K562 (cell line): ENCODE measurements at regions not wholly inside any gene's neighbourhood (a gene's known extent, or its start where the extent isn't known, plus 50 kb on each side); places are given as distances from the start of the nearest gene placed in this dataset.

Source experiments
- CREB1 ChIP-seq, 2 experiments: sonication (generic) in 1 of 2; formaldehyde crosslinking in 1 of 2; IDR thresholded peaks; 2 replicates each; pipeline versions ENCODE4 v1.6.1 to v1.8.0; 2012 to 2022; ENCODE audit warnings: inconsistent platforms in 1 of 2, mild to moderate bottlenecking in 1 of 2, missing genetic modification reagents in 1 of 2, moderate library complexity in 1 of 2
- TF ChIP-seq, protein P1 (sequence below), 3 experiments: IDR thresholded peaks in 2 of 3; conservative IDR thresholded peaks in 1 of 3; 2 replicates each; pipeline ENCODE4 v1.5.1; 2011 to 2012; ENCODE audit warnings: low read length in 3 of 3, mild to moderate bottlenecking in 3 of 3, control low read depth in 2 of 3, improper control_type of control experiment in 1 of 3, inconsistent platforms in 1 of 3, low read depth in 1 of 3, mixed read lengths in 1 of 3, moderate library complexity in 1 of 3; ENCODE audit not compliant: insufficient read depth in 2 of 3

DNA sequence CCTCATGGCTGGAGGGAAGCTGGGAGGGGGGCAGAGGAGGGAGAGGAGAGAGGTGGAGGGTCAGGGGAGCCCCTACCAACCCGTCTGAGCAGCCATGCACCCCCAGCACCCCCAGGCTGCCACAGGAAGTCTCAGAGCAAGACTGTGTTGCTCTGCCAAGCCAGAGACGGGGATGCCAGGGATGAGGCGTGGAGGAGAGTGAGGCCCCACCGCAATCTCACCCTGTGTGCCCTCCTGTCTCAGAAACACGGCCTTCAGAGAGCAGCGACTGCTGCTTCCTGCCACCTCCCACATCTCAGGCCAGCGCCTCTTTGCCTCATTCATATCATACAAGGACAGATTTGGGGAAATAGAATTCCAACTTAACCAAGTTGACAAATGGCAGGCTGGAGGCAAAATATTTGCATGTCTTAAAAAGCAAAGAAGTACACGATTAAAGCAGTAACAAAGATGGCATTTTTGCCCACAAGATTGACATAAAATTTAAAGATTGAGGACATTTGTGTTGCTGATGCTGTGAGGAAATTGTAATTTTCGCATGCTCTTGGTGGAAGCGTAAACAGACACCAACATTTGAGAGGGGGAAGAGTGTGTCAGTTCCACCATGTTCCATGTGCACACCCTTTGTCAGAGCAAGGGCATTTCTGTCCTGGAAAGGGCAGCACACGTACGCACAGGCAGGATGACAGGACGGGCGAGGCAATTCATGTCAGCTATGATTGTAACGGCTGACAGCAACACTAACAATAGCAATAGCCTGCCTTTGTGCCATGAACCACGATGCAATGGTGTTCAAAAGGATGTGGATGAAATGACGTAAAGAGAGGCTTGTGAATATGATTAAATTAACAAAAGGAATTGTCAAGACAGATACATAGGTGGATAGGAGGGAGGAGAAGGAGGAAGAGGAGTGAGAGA is 59.0 kb upstream of the BACE2 start:
- TF ChIP-seq, protein P1, sequence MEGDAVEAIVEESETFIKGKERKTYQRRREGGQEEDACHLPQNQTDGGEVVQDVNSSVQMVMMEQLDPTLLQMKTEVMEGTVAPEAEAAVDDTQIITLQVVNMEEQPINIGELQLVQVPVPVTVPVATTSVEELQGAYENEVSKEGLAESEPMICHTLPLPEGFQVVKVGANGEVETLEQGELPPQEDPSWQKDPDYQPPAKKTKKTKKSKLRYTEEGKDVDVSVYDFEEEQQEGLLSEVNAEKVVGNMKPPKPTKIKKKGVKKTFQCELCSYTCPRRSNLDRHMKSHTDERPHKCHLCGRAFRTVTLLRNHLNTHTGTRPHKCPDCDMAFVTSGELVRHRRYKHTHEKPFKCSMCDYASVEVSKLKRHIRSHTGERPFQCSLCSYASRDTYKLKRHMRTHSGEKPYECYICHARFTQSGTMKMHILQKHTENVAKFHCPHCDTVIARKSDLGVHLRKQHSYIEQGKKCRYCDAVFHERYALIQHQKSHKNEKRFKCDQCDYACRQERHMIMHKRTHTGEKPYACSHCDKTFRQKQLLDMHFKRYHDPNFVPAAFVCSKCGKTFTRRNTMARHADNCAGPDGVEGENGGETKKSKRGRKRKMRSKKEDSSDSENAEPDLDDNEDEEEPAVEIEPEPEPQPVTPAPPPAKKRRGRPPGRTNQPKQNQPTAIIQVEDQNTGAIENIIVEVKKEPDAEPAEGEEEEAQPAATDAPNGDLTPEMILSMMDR (IDR thresholded peaks at IDR 0.05 in 2 of 3, conservative IDR thresholded peaks at IDR 0.05 in 1 of 3; ENCODE audit: insufficient read depth in 2 of 3, low read depth in 1 of 3, low read length in 3 of 3): no peak
- no peak for TF ChIP-seq CREB1 (IDR thresholded peaks at IDR 0.05)
- TF ChIP-seq CREB1 (CRISPR knock-in tag; IDR thresholded peaks at IDR 0.05): no peak
